H1 (cell line): ENCODE measurements at regions not wholly inside any gene's neighbourhood (a gene's known extent, or its start where the extent isn't known, plus 50 kb on each side); places are given as distances from the start of the nearest gene placed in this dataset.

Experiments used
- CTCF ChIA-PET: fragments of 300-600 bp; sonication (Branson Sonifier 250); formaldehyde crosslinking; loops from one replicate; lab custom pipeline; 2021; ENCODE audit not compliant: partially characterized antibody; lab: Charles Lee
- POLR2A ChIA-PET: fragments of 300-600 bp; sonication (Branson Sonifier 250); formaldehyde crosslinking; loops from one replicate; lab custom pipeline; 2021; ENCODE audit warnings: inconsistent platforms; ENCODE audit not compliant: partially characterized antibody; lab: Charles Lee
- DNase-seq, 2 experiments: peaks; one replicate each; pipeline versions ENCODE4 v3.0.0 to v3.0.0-alpha.2; 2010 to 2022; ENCODE audit warnings: low spot score in 2 of 2, low read depth in 1 of 2, mixed read lengths in 1 of 2
- FAIRE-seq: peaks from 2 replicates; lab custom pipeline; 2011; peaks lifted over from hg19 to GRCh38; lab: Jason Lieb, UNC
- H2AFZ ChIP-seq: 2 replicates; pipeline ENCODE4 v1.8.1; 2012; ENCODE audit warnings: low read length, inconsistent platforms
- H2AK5ac ChIP-seq: 2 replicates; pipeline ENCODE4 v1.6.1; 2013; ENCODE audit warnings: low read depth, low read length
- H2BK120ac ChIP-seq: replicated peaks from 2 replicates; pipeline ENCODE3; 2013; ENCODE audit warnings: low read depth, low read length, inconsistent platforms
- H2BK12ac ChIP-seq: 2 replicates; pipeline ENCODE4 v1.6.1; 2013; ENCODE audit warnings: low read depth, low read length
- H2BK15ac ChIP-seq: 2 replicates; pipeline ENCODE4 v1.6.1; 2013; ENCODE audit warnings: low read length
- H2BK20ac ChIP-seq: 2 replicates; pipeline ENCODE4 v1.6.1; 2013; ENCODE audit warnings: low read length
- H2BK5ac ChIP-seq: 2 replicates; pipeline ENCODE4 v1.6.1; 2013; ENCODE audit warnings: low read depth, low read length
- H3K14ac ChIP-seq: 2 replicates; pipeline ENCODE4 v1.6.1; 2013; ENCODE audit warnings: inconsistent platforms; ENCODE audit not compliant: insufficient read length
- H3K18ac ChIP-seq: 2 replicates; pipeline ENCODE4 v1.6.1; 2013; ENCODE audit warnings: low read length; ENCODE audit errors: extremely low read depth
- H3K23ac ChIP-seq: 2 replicates; pipeline ENCODE4 v1.6.1; 2013; ENCODE audit warnings: inconsistent platforms; ENCODE audit not compliant: insufficient read length
- H3K23me2 ChIP-seq: 2 replicates; pipeline ENCODE4 v1.6.1; 2013; ENCODE audit warnings: low read depth, low read length
- H3K27ac ChIP-seq: 2 replicates; pipeline ENCODE4 v1.6.1; 2011; ENCODE audit warnings: low read depth, low read length, inconsistent platforms
- H3K27me3 ChIP-seq, 4 experiments: replicated peaks in 1 of 4; 1 replicate in 1 of 4; 2 replicates in 3 of 4; pipeline versions ENCODE4 v1.6.1 to v1.8.1; 2011 to 2013; ENCODE audit warnings: low read length in 3 of 4, mild to moderate bottlenecking in 3 of 4, inconsistent platforms in 2 of 4, mixed read lengths in 2 of 4, moderate library complexity in 1 of 4; ENCODE audit not compliant: control insufficient read depth in 3 of 4, insufficient read depth in 3 of 4; ENCODE audit errors: extremely low read depth in 1 of 4
- H3K36me3 ChIP-seq, 4 experiments: 2 replicates each; pipeline versions ENCODE4 v1.6.1 to v1.8.1; 2011 to 2013; ENCODE audit warnings: mild to moderate bottlenecking in 4 of 4, low read length in 3 of 4, moderate library complexity in 2 of 4, control low read depth in 1 of 4, inconsistent platforms in 1 of 4; ENCODE audit not compliant: insufficient read depth in 4 of 4, control insufficient read depth in 2 of 4
- H3K4ac ChIP-seq: replicated peaks from 2 replicates; pipeline ENCODE3; 2013; ENCODE audit warnings: low read length, low read depth, mixed read lengths, inconsistent platforms; ENCODE audit not compliant: insufficient read length
- H3K4me1 ChIP-seq, 4 experiments: replicated peaks in 1 of 4; 1 replicate in 1 of 4; 2 replicates in 3 of 4; pipeline versions ENCODE4 v1.6.1 to v1.8.1; 2011 to 2013; ENCODE audit warnings: low read length in 3 of 4, inconsistent platforms in 2 of 4, mixed read lengths in 1 of 4; ENCODE audit not compliant: insufficient read depth in 4 of 4, control insufficient read depth in 3 of 4
- H3K4me2 ChIP-seq, 2 experiments: 2 replicates each; pipeline versions ENCODE4 v1.6.1 to v1.8.1; 2011 to 2013; ENCODE audit warnings: low read depth in 2 of 2, low read length in 2 of 2, control low read depth in 1 of 2, inconsistent platforms in 1 of 2, mild to moderate bottlenecking in 1 of 2; ENCODE audit not compliant: insufficient read depth in 1 of 2
- H3K4me3 ChIP-seq, 4 experiments: fragments of 200-600, 300-600 bp in 1 of 4; sonication (generic), shearing (Covaris generic), sonication (Bioruptor Twin) in 1 of 4; 2 replicates each; pipeline versions ENCODE4 v1.5.1 to v1.8.1; 2011 to 2016; ENCODE audit warnings: low read length in 4 of 4, low read depth in 3 of 4, control low read depth in 2 of 4, inconsistent platforms in 2 of 4, mild to moderate bottlenecking in 2 of 4, mixed read lengths in 1 of 4, moderate library complexity in 1 of 4; ENCODE audit not compliant: insufficient read depth in 2 of 4; ENCODE audit errors: extremely low read depth in 1 of 4
- H3K56ac ChIP-seq: replicated peaks from 2 replicates; pipeline ENCODE3; 2013; ENCODE audit warnings: low read depth, mild to moderate bottlenecking, mixed read lengths, low read length, inconsistent platforms; ENCODE audit not compliant: insufficient read length
- H3K79me1 ChIP-seq: 2 replicates; pipeline ENCODE4 v1.6.1; 2013; ENCODE audit warnings: low read depth, low read length, control low read depth
- H3K79me2 ChIP-seq, 2 experiments: 2 replicates each; pipeline versions ENCODE4 v1.6.1 to v1.8.1; 2012 to 2013; ENCODE audit warnings: low read length in 2 of 2, mild to moderate bottlenecking in 2 of 2, inconsistent platforms in 1 of 2; ENCODE audit not compliant: insufficient read depth in 2 of 2, control insufficient read depth in 1 of 2
- H3K9ac ChIP-seq, 4 experiments: replicated peaks in 1 of 4; 1 replicate in 1 of 4; 2 replicates in 3 of 4; pipeline versions ENCODE4 v1.6.1 to v1.8.1; 2011 to 2013; ENCODE audit warnings: low read depth in 3 of 4, low read length in 3 of 4, control low read depth in 2 of 4, mild to moderate bottlenecking in 2 of 4, moderate library complexity in 2 of 4, inconsistent platforms in 1 of 4; ENCODE audit errors: extremely low read depth in 1 of 4
- H3K9me3 ChIP-seq, 2 experiments: 2 replicates each; pipeline versions ENCODE4 v1.6.1 to v1.8.1; 2012 to 2013; ENCODE audit warnings: mild to moderate bottlenecking in 2 of 2, moderate library complexity in 2 of 2, control low read depth in 1 of 2, inconsistent platforms in 1 of 2, low read depth in 1 of 2, low read length in 1 of 2, mixed read lengths in 1 of 2; ENCODE audit not compliant: insufficient read depth in 2 of 2
- H4K20me1 ChIP-seq, 2 experiments: replicated peaks in 1 of 2; 2 replicates each; pipeline versions ENCODE3 to v1.8.1; 2011 to 2013; ENCODE audit warnings: inconsistent platforms in 2 of 2, low read length in 2 of 2, mild to moderate bottlenecking in 1 of 2; ENCODE audit not compliant: insufficient read depth in 2 of 2, control insufficient read depth in 1 of 2
- H4K5ac ChIP-seq: 2 replicates; pipeline ENCODE4 v1.6.1; 2013; ENCODE audit warnings: low read length, low read depth, mixed read lengths, inconsistent platforms; ENCODE audit not compliant: insufficient read length
- H4K8ac ChIP-seq: 2 replicates; pipeline ENCODE4 v1.8.0; 2013; ENCODE audit warnings: mild to moderate bottlenecking, moderate library complexity, low read length, inconsistent platforms; ENCODE audit not compliant: insufficient read depth; ENCODE audit errors: extremely low read depth
- H4K91ac ChIP-seq: replicated peaks from 2 replicates; pipeline ENCODE3; 2013; ENCODE audit warnings: low read length, mixed read lengths, inconsistent platforms; ENCODE audit not compliant: insufficient read length
- BCL11A ChIP-seq, 2 experiments: IDR thresholded peaks; one replicate each; pipeline ENCODE4 v1.6.1; 2011; ENCODE audit warnings: low read depth in 2 of 2, low read length in 2 of 2, mild to moderate bottlenecking in 2 of 2
- HDAC2 ChIP-seq, 2 experiments: fragments of 300-600 bp in 1 of 2; sonication (generic) in 1 of 2; IDR thresholded peaks; 2 replicates each; pipeline ENCODE4 v1.6.1; 2011 to 2012; ENCODE audit warnings: low read depth in 2 of 2, low read length in 2 of 2, mild to moderate bottlenecking in 2 of 2, moderate library complexity in 2 of 2, borderline replicate concordance in 1 of 2, inconsistent platforms in 1 of 2
- MAFK ChIP-seq: IDR thresholded peaks from 2 replicates; pipeline ENCODE4 v1.6.1; 2012; ENCODE audit warnings: low read depth, mild to moderate bottlenecking, improper control_type of control experiment, low read length
- TAF7 ChIP-seq: optimal IDR thresholded peaks from 2 replicates; pipeline ENCODE3; 2011; ENCODE audit warnings: low read depth, mild to moderate bottlenecking, inconsistent platforms, low read length, moderate library complexity, borderline replicate concordance
- whole genome bisulfite sequencing, 2 experiments: shearing (Covaris generic) in 1 of 2; methylation state at CpG; one replicate each; pipeline versions ENCODE4 v1.1.6 to v1.1.7; 2013 to 2015; ENCODE audit warnings: low lambda C conversion rate in 2 of 2, mixed read lengths in 2 of 2, inconsistent platforms in 1 of 2, low coverage in 1 of 2, missing lambda C conversion rate in 1 of 2; ENCODE audit not compliant: insufficient replicate concordance in 2 of 2, insufficient coverage in 1 of 2, insufficient read length in 1 of 2; ENCODE audit errors: extremely low coverage in 1 of 2, missing lambda C conversion rate in 1 of 2; 5-methylcytosine and 5-hydroxymethylcytosine counted together

DNA sequence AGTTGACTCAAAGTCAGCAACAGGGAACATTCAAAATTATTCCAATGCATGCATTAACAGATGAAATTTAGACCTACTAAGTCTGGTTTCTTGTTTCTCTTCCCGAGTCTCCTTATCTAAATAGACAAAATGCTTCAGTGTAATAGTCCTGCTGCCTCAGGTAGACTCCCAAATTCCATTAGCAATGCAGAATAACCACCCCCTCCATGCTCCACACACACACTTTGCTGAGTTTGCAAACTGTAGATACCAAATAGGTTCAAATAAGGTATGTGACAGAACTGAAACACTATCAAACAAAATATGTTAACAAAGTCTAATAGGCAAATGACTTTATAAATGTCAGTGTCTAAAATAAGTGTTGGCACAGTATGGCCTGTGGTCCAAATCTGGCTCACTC lies 451.1 kb upstream of the SOX5 start:
- Histone ChIP-seq H2BK12ac (no peak overlapping the region), H3K4me1 (peaks cover 0 to 14% (median 8%) of the 10 kb centered on the region in 4 experiments; a peak in 5 of 7 replicates), H3K56ac (no peak overlapping the region), H2BK5ac (no peak overlapping the region), H4K8ac (no peak overlapping the region), H3K79me1 (no peaks in the 10 kb centered on the region), H3K79me2 (no peaks in the 10 kb centered on the region), H4K20me1 (no peaks in the 10 kb centered on the region), H2BK120ac (no peak overlapping the region), H3K9me3 (no peaks in the 10 kb centered on the region), H3K4me2 (no peak overlapping the region), H3K27ac (no peak overlapping the region), H3K18ac (no peak overlapping the region), H2BK20ac (no peak overlapping the region), H3K4ac (no peak overlapping the region), H3K9ac (no peak overlapping the region), H3K14ac (no peak overlapping the region), H3K23me2 (no peaks in the 10 kb centered on the region), H3K23ac (no peak overlapping the region), H2AK5ac (no peak overlapping the region), H3K36me3 (no peaks in the 10 kb centered on the region), H4K5ac (no peak overlapping the region), H2AFZ (no peak overlapping the region), H3K4me3 (no peak overlapping the region), H2BK15ac (no peak overlapping the region), H4K91ac (no peak overlapping the region), H3K27me3 (no peaks in the 10 kb centered on the region)
- POLR2A ChIA-PET = no interaction called here
- FAIRE-seq = no peak
- WGBS, 2 experiments = 91% methylated on average over 1 of the region's 1 CpG; no CpG with 5 or more reads in 1 of the 2 experiments
- DNase-seq = no peak
- CTCF ChIA-PET = no interaction called here
- TF ChIP-seq MAFK (peak; percentile 49; the same call in 1 of the 2 replicates), HDAC2 (IDR thresholded peaks at IDR 0.05; ENCODE audit: borderline replicate concordance in 1 of 2, low read depth in 2 of 2, low read length in 2 of 2) (no peak), TAF7 (no peak), BCL11A (IDR thresholded peaks at IDR 0.05; ENCODE audit: low read depth in 2 of 2, low read length in 2 of 2) (no peak)
